ENCODE measurements at regions not wholly inside any gene's neighbourhood (a gene's known extent, or its start where the extent isn't known, plus 50 kb on each side); places are given as distances from the start of the nearest gene placed in this dataset.
A peak's percentile ranks its signal among the peaks of the same experiment; 100 is the strongest.

GRCh38 chr2:126531029-126531428 lies 124.9 kb upstream of the GYPC start:
- Histone ChIP-seq H2BK20ac (ENCODE audit: low read depth, low read length) (no peak overlapping the region), H3K23ac (ENCODE audit: low read depth, low read length) (no peak overlapping the region), H3K4me1 (ENCODE audit: control insufficient read depth, insufficient read depth, low read length) (no peaks in the 10 kb centered on the region), H2AK5ac (ENCODE audit: low read depth, low read length) (no peak overlapping the region), H3K36me3 (ENCODE audit: control insufficient read depth, insufficient read depth, low read length) (no peaks in the 10 kb centered on the region), H4K5ac (ENCODE audit: low read depth, low read length) (no peak overlapping the region), H3K9me3 (ENCODE audit: control insufficient read depth, insufficient read depth, low read length) (no peaks in the 10 kb centered on the region), H2BK15ac (ENCODE audit: low read depth, low read length) (no peak overlapping the region), H2BK5ac (ENCODE audit: low read depth, low read length, poor library complexity, severe bottlenecking) (no peak overlapping the region), H3K9ac (ENCODE audit: low read depth, low read length) (no peak overlapping the region), H3K27me3 (ENCODE audit: control insufficient read depth, insufficient read depth, low read length) (no peaks in the 10 kb centered on the region), H3K27ac (ENCODE audit: insufficient read depth, low read length) (no peak overlapping the region), H3K4me2 (ENCODE audit: low read depth, low read length) (no peak overlapping the region), H3K79me1 (ENCODE audit: low read depth in 1 of 2, low read length in 2 of 2) (no peaks in the 10 kb centered on the region), H3K9me1 (ENCODE audit: insufficient read depth, low read length) (no peaks in the 10 kb centered on the region), H4K91ac (ENCODE audit: insufficient read depth, low read depth, low read length) (no peak overlapping the region), H3K4me3 (ENCODE audit: insufficient read depth, low read depth, low read length) (no peak overlapping the region), H3K14ac (replicated peaks; ENCODE audit: low read depth, low read length) (no peak overlapping the region), H2AFZ (replicated peaks; ENCODE audit: low read length, poor library complexity) (no peak overlapping the region), H4K8ac (ENCODE audit: low read depth in 2 of 2, low read length in 2 of 2) (no peak overlapping the region), H4K20me1 (ENCODE audit: insufficient read depth, low read length) (no peaks in the 10 kb centered on the region; the same call in 1 of the 2 replicates), H3K4ac (ENCODE audit: low read depth, low read length) (no peak overlapping the region), H2BK120ac (ENCODE audit: low read depth, low read length) (no peak overlapping the region), H3K18ac (ENCODE audit: low read depth, low read length) (no peak overlapping the region), H3K56ac (ENCODE audit: extremely low read depth, insufficient read depth, low read length) (no peak overlapping the region), H2AK9ac (replicated peaks; ENCODE audit: low read depth, low read length, poor library complexity) (no peak overlapping the region)
- POLR2A ChIA-PET (ENCODE audit: unreplicated experiment) = no interaction called here
- intact Hi-C loops (cut with micrococcal nuclease) (no loop called here), dilution Hi-C loops (cut with HindIII; ENCODE audit: low sequenced_read_pairs, unreplicated experiment) (no loop called here), in situ Hi-C loops (cut with MboI; ENCODE audit: low sequenced_read_pairs) (no loop called here)
- TF ChIP-seq ELK1 (IDR thresholded peaks at IDR 0.05; ENCODE audit: borderline replicate concordance, low read depth, low read length) (no peak), CEBPB (IDR thresholded peaks at IDR 0.05; ENCODE audit: low read depth, low read length) (peak; percentile 61)
- BruUV-seq (replicated peaks) = no TSS peak
- no peak for ATAC-seq (ENCODE audit: low read depth)
- no CpG with 5 or more reads among the region's 3 CpGs for WGBS, 2 experiments (ENCODE audit: extremely low coverage in 2 of 2, insufficient read length in 1 of 2)
- DNase-seq = no peak
- CTCF ChIA-PET = no interaction called here

Measured in IMR-90 (cell line).